Astrocyte (in vitro differentiated cells and primary cell): ENCODE measurements at regions not wholly inside any gene's neighbourhood (a gene's known extent, or its start where the extent isn't known, plus 50 kb on each side); places are given as distances from the start of the nearest gene placed in this dataset.

ENCODE experiments used
- CTCF ChIP-seq: IDR thresholded peaks from 2 replicates; pipeline ENCODE4 v1.5.1; 2011; ENCODE audit warnings: low read depth, mild to moderate bottlenecking, inconsistent platforms, low read length, moderate library complexity; ENCODE audit not compliant: insufficient read depth
- EZH2 ChIP-seq: IDR thresholded peaks from 2 replicates; pipeline ENCODE4 v1.6.1; 2012; ENCODE audit warnings: mild to moderate bottlenecking, low read length, inconsistent platforms; ENCODE audit not compliant: insufficient read depth

DNA sequence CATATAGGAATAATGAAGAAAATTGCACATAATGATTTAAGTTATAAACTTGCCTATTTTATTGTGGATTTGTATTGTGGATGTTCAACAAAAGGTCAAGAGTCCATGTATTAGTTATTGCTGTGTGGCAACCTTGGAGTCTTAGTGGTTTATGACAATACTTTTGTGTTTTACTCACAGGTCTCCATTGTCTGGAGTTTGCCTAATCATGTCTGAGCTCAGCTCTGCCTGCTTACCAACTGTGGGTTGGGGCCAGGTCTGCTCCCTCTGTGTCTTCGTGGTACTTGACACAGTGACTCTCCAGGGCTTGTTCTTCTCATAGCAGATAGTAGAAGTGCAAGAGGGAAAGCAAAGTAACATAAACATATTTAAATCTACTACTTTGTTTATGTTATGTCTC is 382.5 kb downstream of the CBLN2 start:
- TF ChIP-seq EZH2, result no peak
- no peak for TF ChIP-seq CTCF
